T-helper 9 cell (primary cell): ENCODE measurements at regions not wholly inside any gene's neighbourhood (a gene's known extent, or its start where the extent isn't known, plus 50 kb on each side); places are given as distances from the start of the nearest gene placed in this dataset.

Source experiments
- DNase-seq: peaks from one replicate; pipeline ENCODE4 v3.0.0-alpha.2; 2020

DNA sequence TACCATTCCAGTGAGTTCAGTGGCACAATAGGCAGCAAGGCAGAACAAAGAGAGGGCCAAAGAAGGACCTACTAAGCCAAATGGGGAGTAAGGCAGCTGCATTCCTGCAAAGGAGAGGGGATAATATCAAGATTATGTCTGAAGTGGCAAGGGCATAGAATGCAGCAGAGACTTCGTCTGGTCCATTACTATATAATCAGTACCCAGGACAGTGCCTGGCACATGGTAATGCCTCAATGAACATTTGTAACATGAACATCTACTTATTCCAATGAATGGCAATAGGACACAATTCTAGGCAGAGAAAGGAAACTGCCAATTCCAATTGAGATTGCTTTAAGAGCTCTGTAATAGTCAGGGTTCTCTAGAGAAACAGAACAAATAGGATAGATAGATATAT lies 82.1 kb upstream of the STAC start:
- no peak for DNase-seq

DNA sequence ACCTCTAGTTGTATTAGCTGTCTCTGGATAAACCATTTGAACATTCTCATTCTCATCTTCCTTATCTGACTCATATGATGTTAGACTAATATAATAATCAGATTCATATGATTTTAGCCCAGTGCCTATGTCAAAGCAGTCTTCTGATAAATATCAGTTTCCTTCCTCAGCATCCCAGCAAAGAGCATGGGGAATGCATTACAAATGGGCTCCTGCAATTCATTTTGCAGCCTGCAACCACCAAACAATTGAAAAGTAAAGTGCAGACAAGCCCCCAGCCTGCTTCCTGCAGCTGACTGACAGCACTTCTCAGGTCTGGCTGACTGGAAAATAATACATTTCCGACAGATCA lies 78.2 kb upstream of the STAC start:
- DNase-seq: no peak

DNA sequence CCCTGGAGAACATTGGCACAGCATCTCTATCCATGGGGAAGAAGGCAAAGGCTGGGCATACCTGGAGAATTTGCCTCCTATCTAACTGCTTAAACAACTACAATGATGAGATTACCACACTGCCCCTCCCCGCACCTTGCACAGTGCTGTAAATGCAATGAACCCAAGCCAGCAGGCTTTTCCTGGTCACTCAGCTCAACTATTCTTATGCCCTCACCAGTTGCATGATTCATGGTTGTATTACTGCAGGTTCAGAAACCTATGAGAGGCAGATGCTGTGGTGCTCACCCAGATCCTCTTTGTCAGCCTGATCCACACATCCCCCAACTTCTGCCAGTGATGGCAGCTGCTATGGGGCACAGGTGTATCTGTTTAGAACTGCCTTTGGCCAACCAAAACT lies 77.7 kb upstream of the STAC start:
- DNase-seq: no peak

DNA sequence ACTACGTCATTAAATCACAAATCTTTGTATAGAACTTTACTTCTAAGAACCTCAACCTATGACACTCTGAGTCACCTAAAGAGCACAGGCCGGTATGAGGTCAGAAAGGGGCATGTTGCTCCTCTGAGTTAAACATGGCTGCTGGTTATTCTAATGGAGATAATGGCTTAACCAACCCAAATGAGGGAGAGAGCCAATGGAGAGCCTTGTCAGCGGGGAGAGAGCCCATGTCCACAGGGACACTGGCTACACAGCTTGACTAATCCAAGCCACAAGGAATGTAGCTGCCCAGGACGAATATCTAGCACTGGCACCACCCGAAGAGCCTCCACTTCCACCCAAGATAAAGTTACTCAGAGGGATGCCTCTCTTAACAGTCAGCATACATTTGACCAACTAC lies 77.0 kb upstream of the STAC start:
- no peak for DNase-seq

DNA sequence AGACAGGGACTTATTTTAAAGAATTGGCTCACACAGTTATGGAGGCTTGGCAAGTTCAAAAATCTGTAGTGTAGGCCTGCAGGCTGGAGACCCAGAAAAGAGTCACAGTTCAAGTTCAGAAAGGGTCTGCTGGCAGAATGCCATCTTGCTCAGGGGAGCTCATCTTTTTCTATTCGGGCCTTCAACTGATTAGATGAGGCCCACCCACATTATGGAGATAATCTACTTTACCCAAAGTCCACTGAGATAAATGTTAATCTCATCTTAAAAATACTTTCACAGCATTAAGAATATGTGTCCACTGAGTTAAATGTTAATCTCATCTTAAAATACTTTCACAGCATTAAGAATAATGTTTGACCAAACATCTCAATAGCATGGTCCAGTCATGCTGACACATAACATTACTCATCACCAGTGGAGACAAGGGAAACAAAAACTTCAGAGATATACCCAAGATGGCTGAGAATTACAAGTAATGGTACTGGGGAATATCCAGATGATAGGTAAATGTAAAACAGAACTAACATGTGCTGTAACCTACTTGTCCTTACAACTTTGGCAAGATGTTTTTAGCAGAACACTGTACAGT lies 74.3 kb upstream of the STAC start:
- no peak for DNase-seq

DNA sequence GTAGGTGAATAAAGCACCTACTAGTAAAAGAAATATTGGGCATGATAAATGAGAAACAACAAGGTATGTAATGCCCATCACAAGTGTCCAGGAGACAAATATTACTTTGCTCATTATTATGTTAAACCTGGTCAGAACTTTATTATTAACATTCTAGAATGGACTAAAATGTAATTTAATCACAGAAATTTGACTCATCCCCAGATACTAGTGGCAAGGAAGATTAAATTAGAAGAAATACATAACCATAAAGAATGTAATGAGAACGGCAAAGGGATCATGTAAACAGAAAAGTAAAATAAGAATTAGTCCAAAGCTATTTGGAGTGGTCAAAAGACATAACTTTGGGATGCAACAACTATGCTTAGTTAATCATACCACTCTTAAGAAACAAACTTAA lies 71.2 kb upstream of the STAC start:
- DNase-seq: no peak

DNA sequence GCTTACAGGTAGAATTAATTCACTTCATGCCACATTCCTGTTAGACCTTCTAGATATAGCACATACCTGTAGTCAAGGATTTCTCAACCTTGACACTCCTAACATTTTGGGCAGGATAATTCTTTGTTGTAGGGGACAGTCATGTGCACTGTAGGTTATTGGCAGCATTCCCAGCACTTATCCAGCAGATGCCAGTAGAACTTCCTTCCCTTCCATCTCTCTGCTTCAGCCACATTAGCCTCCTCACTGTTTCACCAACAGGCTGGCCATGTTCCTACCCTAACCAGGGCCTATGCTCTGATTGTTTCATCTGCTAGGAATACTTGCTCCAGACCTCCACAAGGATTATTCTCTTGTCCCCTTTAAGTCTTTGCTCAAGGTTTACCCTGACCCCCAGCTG lies 68.0 kb upstream of the STAC start:
- no peak for DNase-seq

DNA sequence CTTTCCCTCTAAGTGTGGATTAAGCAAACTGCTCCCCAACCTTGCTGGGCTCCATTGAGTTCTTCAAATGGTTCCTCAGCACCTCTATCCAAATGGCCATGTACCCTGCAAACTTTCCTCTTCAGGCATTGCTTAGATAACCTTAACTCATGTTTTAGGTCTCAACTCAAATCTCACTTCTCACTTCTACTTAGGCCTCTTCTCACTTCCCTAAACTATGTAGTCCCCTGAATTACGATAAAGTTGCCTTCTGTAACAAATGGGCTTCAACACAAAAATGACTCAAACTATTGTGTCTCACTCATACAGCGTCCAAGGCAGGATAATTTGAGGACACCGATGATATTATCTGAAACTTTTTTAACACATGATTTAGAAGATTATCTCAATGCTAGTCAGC lies 62.4 kb upstream of the STAC start:
- no peak for DNase-seq

DNA sequence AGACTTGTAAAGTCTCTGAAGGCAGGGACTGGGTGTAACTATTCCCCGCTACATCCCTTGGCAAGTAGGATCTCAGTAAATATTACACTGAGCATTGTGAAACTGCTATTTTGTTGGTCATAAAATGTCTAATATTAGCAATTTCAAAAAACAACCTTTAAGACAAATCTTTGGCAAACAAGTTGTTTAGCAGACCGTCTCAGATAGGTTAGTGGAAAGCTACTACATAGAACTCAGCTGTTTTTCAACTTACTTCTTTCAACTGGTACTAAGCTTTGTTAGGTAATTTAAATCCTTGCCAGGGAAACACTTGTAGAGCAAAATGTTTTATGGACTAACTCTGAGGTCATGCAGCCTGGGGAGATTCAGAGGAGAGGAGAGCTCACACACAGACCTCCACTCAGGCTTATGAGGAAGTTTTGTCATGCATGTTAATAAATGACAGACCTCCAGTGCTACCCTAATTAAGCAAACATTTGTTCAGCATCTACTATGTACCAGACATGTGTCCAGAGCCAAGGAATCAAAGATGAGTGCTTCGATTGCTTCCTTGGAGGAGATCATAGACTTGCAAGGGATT lies 61.6 kb upstream of the STAC start:
- DNase-seq: no peak

DNA sequence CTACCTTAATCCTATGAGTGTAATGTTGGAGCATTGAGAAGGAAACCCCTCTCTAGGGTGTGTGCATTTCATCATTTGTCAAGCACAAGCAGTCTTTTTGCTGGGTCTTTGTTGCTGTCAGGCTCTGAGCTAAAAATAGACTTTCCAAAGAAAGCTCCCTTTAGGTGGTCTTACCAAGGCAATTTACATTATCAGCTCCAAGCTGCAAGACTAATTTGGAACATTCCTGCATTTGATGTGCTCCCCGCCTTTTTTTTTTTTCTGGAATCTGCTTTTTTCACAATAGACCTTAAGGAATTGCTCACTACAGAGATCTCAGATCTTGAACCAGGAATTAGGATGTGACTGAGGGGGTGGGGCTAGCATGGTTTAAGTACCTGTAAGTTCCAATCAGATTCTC lies 60.6 kb upstream of the STAC start:
- no peak for DNase-seq
